GM23338 (cell line): ENCODE measurements at regions not wholly inside any gene's neighbourhood (a gene's known extent, or its start where the extent isn't known, plus 50 kb on each side); places are given as distances from the start of the nearest gene placed in this dataset.
A peak's percentile ranks its signal among the peaks of the same experiment; 100 is the strongest.
"Not testable (repeated sequence)": the region's sequence is repeated elsewhere in the genome, so short reads cannot be mapped to it uniquely, and the experiment has no call there.

Source experiments
- ATAC-seq: fragments of 200-7000 bp; cut with Tn5 transposase; 3 replicates; pipeline ENCODE4 v1.9.1; 2020
- DNase-seq: peaks from one replicate; pipeline ENCODE4 v3.0.0-alpha.2; 2015; ENCODE audit warnings: low spot score
- H2AFZ ChIP-seq: fragments of 200-600 bp; sonication (generic); 2 replicates; pipeline ENCODE4 v1.8.0; 2016; ENCODE audit warnings: antibody characterized with exemption, mild to moderate bottlenecking, moderate library complexity
- H3F3A ChIP-seq: fragments of 200-600 bp; sonication (generic); replicated peaks from 2 replicates; pipeline ENCODE4 v1.8.0; 2017; ENCODE audit warnings: antibody characterized with exemption, mixed run types, low read depth
- H3K27ac ChIP-seq: fragments of 200-600 bp; sonication (generic); 2 replicates; pipeline ENCODE4 v1.6.1; 2016; ENCODE audit warnings: low read depth
- H3K27me3 ChIP-seq: fragments of 200-600 bp; sonication (generic); 2 replicates; pipeline ENCODE4 v1.8.0; 2016; ENCODE audit warnings: mild to moderate bottlenecking, mixed run types, moderate library complexity; ENCODE audit not compliant: insufficient read depth
- H3K36me3 ChIP-seq: fragments of 200-600 bp; sonication (generic); 2 replicates; pipeline ENCODE4 v1.8.0; 2016; ENCODE audit warnings: mild to moderate bottlenecking; ENCODE audit not compliant: insufficient read depth
- H3K4me1 ChIP-seq: fragments of 200-600 bp; sonication (generic); 2 replicates; pipeline ENCODE4 v1.8.0; 2016; ENCODE audit warnings: mild to moderate bottlenecking, moderate library complexity; ENCODE audit not compliant: insufficient read depth
- H3K4me2 ChIP-seq: fragments of 200-600 bp; sonication (generic); 2 replicates; pipeline ENCODE4 v1.7.1; 2017; ENCODE audit warnings: mixed run types
- H3K4me3 ChIP-seq: fragments of 200-600 bp; sonication (generic); 2 replicates; pipeline ENCODE4 v1.6.1; 2016; ENCODE audit warnings: mixed run types
- H3K79me2 ChIP-seq: fragments of 200-600 bp; sonication (generic); replicated peaks from 2 replicates; pipeline ENCODE4 v1.8.0; 2017; ENCODE audit warnings: mild to moderate bottlenecking; ENCODE audit not compliant: insufficient read depth
- H3K9me2 ChIP-seq: fragments of 200-600 bp; sonication (generic); 2 replicates; pipeline ENCODE4 v1.8.0; 2017; ENCODE audit not compliant: insufficient read depth
- H4K20me1 ChIP-seq: fragments of 200-600 bp; sonication (generic); replicated peaks from 2 replicates; pipeline ENCODE4 v1.8.0; 2017; ENCODE audit warnings: mild to moderate bottlenecking; ENCODE audit not compliant: insufficient read depth
- H3K27ac Mint-ChIP-seq: 2 replicates; pipeline ENCODE4 v1.8.0; 2020; ENCODE audit warnings: inconsistent platforms, mild to moderate bottlenecking, moderate library complexity, mixed read lengths
- H3K27me3 Mint-ChIP-seq: 3 replicates; pipeline ENCODE4 v1.8.0; 2022; ENCODE audit warnings: low read depth, mild to moderate bottlenecking, moderate library complexity, mixed read lengths, inconsistent platforms; ENCODE audit not compliant: insufficient read depth, poor library complexity
- H3K36me3 Mint-ChIP-seq: 3 replicates; pipeline ENCODE4 v1.8.0; 2021; ENCODE audit warnings: low read depth, mild to moderate bottlenecking, inconsistent platforms, moderate library complexity, mixed read lengths
- H3K4me1 Mint-ChIP-seq: 3 replicates; pipeline ENCODE4 v1.8.0; 2020; ENCODE audit warnings: mild to moderate bottlenecking, inconsistent platforms, mixed read lengths
- H3K4me3 Mint-ChIP-seq: 3 replicates; pipeline ENCODE4 v1.8.0; 2021; ENCODE audit warnings: moderate library complexity, mild to moderate bottlenecking, inconsistent platforms, mixed read lengths
- H3K9me3 Mint-ChIP-seq: 3 replicates; pipeline ENCODE4 v1.8.0; 2020; ENCODE audit warnings: moderate library complexity, mild to moderate bottlenecking, inconsistent platforms, mixed read lengths
- CREB1 ChIP-seq: fragments of 250-450 bp; sonication (Bioruptor Pico); IDR thresholded peaks from 2 replicates; pipeline ENCODE4 v1.5.0; 2020; ENCODE audit warnings: low read depth, mild to moderate bottlenecking, moderate library complexity
- CTCF ChIP-seq, 2 experiments: fragments of 200-600 bp in 1 of 2; sonication (generic) in 1 of 2; conservative IDR thresholded peaks; 2 replicates each; pipeline versions ENCODE4 v1.5.1 to v1.6.1; 2016 to 2017; ENCODE audit warnings: antibody characterized with exemption in 2 of 2, low read depth in 2 of 2, mild to moderate bottlenecking in 2 of 2, moderate library complexity in 1 of 2
- EZH2 ChIP-seq: fragments of 200-600 bp; sonication (generic); IDR thresholded peaks from one replicate; pipeline ENCODE4 v1.8.0; 2017; ENCODE audit warnings: antibody characterized with exemption, mild to moderate bottlenecking, low read depth; ENCODE audit not compliant: unreplicated experiment
- NANOG ChIP-seq: IDR thresholded peaks from 2 replicates; pipeline ENCODE4 v1.6.1; 2016; ENCODE audit warnings: antibody characterized with exemption, borderline replicate concordance
- REST ChIP-seq: IDR thresholded peaks from one replicate; pipeline ENCODE4 v1.6.1; 2018; ENCODE audit warnings: antibody characterized with exemption; ENCODE audit not compliant: unreplicated experiment
- STAT1 ChIP-seq: IDR thresholded peaks from one replicate; pipeline ENCODE4 v1.6.1; 2016; ENCODE audit warnings: antibody characterized with exemption; ENCODE audit not compliant: unreplicated experiment
- ZNF462 ChIP-seq: fragments of 250-450 bp; sonication (Bioruptor Pico); IDR thresholded peaks from 2 replicates; pipeline ENCODE4 v1.5.0; 2020; ENCODE audit warnings: mild to moderate bottlenecking, moderate library complexity

GRCh38 chr2:242044313-242044590 lies 174.7 kb downstream of the RTP5 start:
- Histone ChIP-seq H3K79me2 (no peaks in the 10 kb centered on the region), H3K36me3 (no peaks in the 10 kb centered on the region), H3K9me2 (no peaks in the 10 kb centered on the region), H2AFZ (no peak overlapping the region), H3F3A (no peaks in the 10 kb centered on the region), H3K4me1 (no peaks in the 10 kb centered on the region), H4K20me1 (peaks cover 12% of the 10 kb centered on the region), H3K4me3 (no peak overlapping the region), H3K4me2 (no peak overlapping the region), H3K27me3 (peaks cover 88% of the 10 kb centered on the region), H3K27ac (no peak overlapping the region)
- Mint-ChIP-seq H3K4me1 (peaks cover 7% of the 10 kb centered on the region), H3K36me3 (peaks cover 6% of the 10 kb centered on the region; the same call in 1 of the 3 replicates), H3K9me3 (peaks cover 18% of the 10 kb centered on the region), H3K27ac (no peak overlapping the region), H3K27me3 (peaks cover 82% of the 10 kb centered on the region), H3K4me3 (no peak overlapping the region)
- ATAC-seq (no peak), DNase-seq (no peak)
- no peak for TF ChIP-seq CREB1
- TF ChIP-seq CTCF (conservative IDR thresholded peaks at IDR 0.05; ENCODE audit: low read depth in 2 of 2) = no peak
- no peak for TF ChIP-seq NANOG
- no peak for TF ChIP-seq EZH2
- TF ChIP-seq STAT1 = no peak
- TF ChIP-seq REST = no peak
- TF ChIP-seq ZNF462 (CRISPR knock-in tag) = no peak

GRCh38 chr2:242045596-242046144 lies 176.1 kb downstream of the RTP5 start:
- DNase-seq, H3K4me1 Mint-ChIP-seq, H3F3A ChIP-seq, H3K36me3 Mint-ChIP-seq, H3K9me2 ChIP-seq, ATAC-seq, H3K79me2 ChIP-seq, H2AFZ ChIP-seq, H3K4me3 ChIP-seq, H3K27ac ChIP-seq, H3K36me3 ChIP-seq, H3K4me1 ChIP-seq, H3K4me2 ChIP-seq, H3K27ac Mint-ChIP-seq: not testable (repeated sequence)
- Histone ChIP-seq H4K20me1 (peaks cover 12% of the 10 kb centered on the region), H3K27me3 (peaks cover 92% of the 10 kb centered on the region)
- Mint-ChIP-seq H3K9me3 (peaks cover 18% of the 10 kb centered on the region), H3K27me3 (peaks cover 87% of the 10 kb centered on the region), H3K4me3 (0 out of 3 replicates have a peak overlapping the region, but pooled peaks have one; percentile 61)
